Liver (tissue), 8 donors: ENCODE measurements at regions not wholly inside any gene's neighbourhood (a gene's known extent, or its start where the extent isn't known, plus 50 kb on each side); places are given as distances from the start of the nearest gene placed in this dataset.
"Not testable (repeated sequence)": the region's sequence is repeated elsewhere in the genome, so short reads cannot be mapped to it uniquely, and the experiment has no call there.

ENCODE experiments used
- DNase-seq: peaks from one replicate; pipeline ENCODE4 v3.0.0-alpha.2; 2017; ENCODE audit warnings: low spot score
- H3K27ac ChIP-seq, 2 donors: one replicate each; pipeline ENCODE4 v1.7.0; 2013; ENCODE audit warnings: inconsistent platforms in 2 of 2, low read length in 2 of 2, control low read depth in 1 of 2, low read depth in 1 of 2, mild to moderate bottlenecking in 1 of 2
- H3K27me3 ChIP-seq, 4 donors: one replicate each; pipeline versions ENCODE4 v1.6.1 to v1.7.0; 2013; ENCODE audit warnings: low read length in 3 of 4, inconsistent platforms in 1 of 4, mild to moderate bottlenecking in 1 of 4, moderate library complexity in 1 of 4; ENCODE audit not compliant: control insufficient read depth in 4 of 4, insufficient read depth in 4 of 4
- H3K36me3 ChIP-seq, 4 donors: one replicate each; pipeline versions ENCODE4 v1.6.1 to v1.7.0; 2013; ENCODE audit warnings: low read length in 3 of 4, mild to moderate bottlenecking in 3 of 4, low read depth in 1 of 4, moderate library complexity in 1 of 4; ENCODE audit not compliant: control insufficient read depth in 4 of 4, insufficient read depth in 3 of 4
- H3K4me1 ChIP-seq, 4 donors: one replicate each; pipeline versions ENCODE4 v1.6.1 to v1.7.0; 2013; ENCODE audit warnings: low read length in 3 of 4, mild to moderate bottlenecking in 3 of 4, moderate library complexity in 1 of 4; ENCODE audit not compliant: control insufficient read depth in 4 of 4, insufficient read depth in 4 of 4
- H3K4me3 ChIP-seq, 3 donors: one replicate each; pipeline versions ENCODE4 v1.6.1 to v1.7.0; 2013; ENCODE audit warnings: low read length in 3 of 3, control low read depth in 1 of 3, low read depth in 1 of 3, mild to moderate bottlenecking in 1 of 3
- H3K9ac ChIP-seq, 2 donors: one replicate each; pipeline ENCODE4 v1.7.0; 2013; ENCODE audit warnings: low read length in 2 of 2, mild to moderate bottlenecking in 2 of 2, moderate library complexity in 2 of 2, control low read depth in 1 of 2, low read depth in 1 of 2
- H3K9me3 ChIP-seq, 4 donors: one replicate each; pipeline versions ENCODE4 v1.6.1 to v1.7.0; 2013; ENCODE audit warnings: low read length in 3 of 4; ENCODE audit not compliant: control insufficient read depth in 4 of 4
- EGR1 ChIP-seq, 2 donors: IDR thresholded peaks; 2 replicates each; pipeline ENCODE4 v1.6.1; 2016 to 2018; ENCODE audit warnings: antibody characterized with exemption in 2 of 2, low read depth in 2 of 2
- FOXA2 ChIP-seq: IDR thresholded peaks from 2 replicates; pipeline ENCODE4 v1.6.1; 2016; ENCODE audit warnings: antibody characterized with exemption
- HNF4G ChIP-seq: IDR thresholded peaks from 2 replicates; pipeline ENCODE4 v1.6.1; 2016; ENCODE audit warnings: antibody characterized with exemption
- JUND ChIP-seq, 2 donors: IDR thresholded peaks; 2 replicates each; pipeline ENCODE4 v1.6.1; 2016; ENCODE audit warnings: antibody characterized with exemption in 2 of 2
- RAD21 ChIP-seq, 2 donors: IDR thresholded peaks; 2 replicates each; pipeline ENCODE4 v1.6.1; 2016; ENCODE audit warnings: antibody characterized with exemption in 2 of 2, mild to moderate bottlenecking in 2 of 2
- RXRA ChIP-seq, 2 donors: IDR thresholded peaks; 2 replicates each; pipeline ENCODE4 v1.6.1; 2017 to 2018; ENCODE audit warnings: antibody characterized with exemption in 2 of 2, mild to moderate bottlenecking in 1 of 2
- SP1 ChIP-seq: IDR thresholded peaks from 2 replicates; pipeline ENCODE4 v1.6.1; 2018; ENCODE audit warnings: antibody characterized with exemption, mild to moderate bottlenecking
- TAF1 ChIP-seq: conservative IDR thresholded peaks from 2 replicates; pipeline ENCODE4 v1.6.1; 2016; ENCODE audit warnings: antibody characterized with exemption, mild to moderate bottlenecking
- YY1 ChIP-seq: IDR thresholded peaks from 2 replicates; pipeline ENCODE4 v1.6.1; 2016; ENCODE audit warnings: antibody characterized with exemption, mild to moderate bottlenecking
- WGBS: extraction: QIAGEN DNeasy Blood & Tissue Kit; methylation state at CpG from one replicate; pipeline ENCODE4 v1.1.7; 2013; 5-methylcytosine and 5-hydroxymethylcytosine counted together
- TF ChIP-seq, protein P1 (sequence below): fragments of 150-350 bp; IDR thresholded peaks from 2 replicates; pipeline ENCODE4 v1.5.1; 2017; ENCODE audit warnings: improper control_type of control experiment, low read depth, low read length; ENCODE audit not compliant: missing input control
- TF ChIP-seq, protein P2 (sequence below): IDR thresholded peaks from 2 replicates; pipeline ENCODE4 v1.6.1; 2016; ENCODE audit warnings: antibody characterized with exemption, mild to moderate bottlenecking
- TF ChIP-seq, protein P3 (sequence below): IDR thresholded peaks from 2 replicates; pipeline ENCODE4 v1.6.1; 2016; ENCODE audit warnings: antibody characterized with exemption
- donor health status: healthy.
- donor health status: healthy.
- donor health status: healthy.
- donor health status: healthy.
- donor health status: healthy.

DNA sequence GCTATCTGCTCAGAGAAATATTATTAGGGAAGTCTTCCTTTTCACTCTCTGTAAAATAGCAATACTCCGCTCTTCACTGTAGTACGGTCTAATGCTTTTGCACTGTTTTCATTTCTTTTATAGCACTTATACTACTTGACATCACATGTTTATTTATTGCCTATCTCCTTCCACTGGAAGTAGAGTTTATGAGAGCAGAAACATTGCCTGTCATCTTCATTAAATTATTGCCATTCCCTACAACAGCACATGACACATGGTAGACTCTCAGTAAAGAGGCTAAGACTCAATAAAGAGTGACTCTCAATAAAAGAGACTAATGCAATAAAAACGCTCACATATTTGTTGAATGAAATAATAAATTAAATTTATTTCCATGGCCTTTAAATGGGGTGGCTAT, 241.3 kb upstream of the MAGEC2 start:
- TF ChIP-seq FOXA2 (no peak), TAF1 (no peak), RAD21 (IDR thresholded peaks at IDR 0.05) (no peak)
- H3K27ac ChIP-seq = no peak overlapping the region
- no peaks in the 10 kb centered on the region for H3K27me3 ChIP-seq
- H3K9ac ChIP-seq = no peak overlapping the region
- WGBS = 86% methylated on average over 3 of the region's 3 CpGs
- no peaks in the 10 kb centered on the region for H3K4me1 ChIP-seq
- no peak overlapping the region for H3K4me3 ChIP-seq
- H3K36me3 ChIP-seq = no peaks in the 10 kb centered on the region
- no peaks in the 10 kb centered on the region for H3K9me3 ChIP-seq
- no peak for DNase-seq

DNA sequence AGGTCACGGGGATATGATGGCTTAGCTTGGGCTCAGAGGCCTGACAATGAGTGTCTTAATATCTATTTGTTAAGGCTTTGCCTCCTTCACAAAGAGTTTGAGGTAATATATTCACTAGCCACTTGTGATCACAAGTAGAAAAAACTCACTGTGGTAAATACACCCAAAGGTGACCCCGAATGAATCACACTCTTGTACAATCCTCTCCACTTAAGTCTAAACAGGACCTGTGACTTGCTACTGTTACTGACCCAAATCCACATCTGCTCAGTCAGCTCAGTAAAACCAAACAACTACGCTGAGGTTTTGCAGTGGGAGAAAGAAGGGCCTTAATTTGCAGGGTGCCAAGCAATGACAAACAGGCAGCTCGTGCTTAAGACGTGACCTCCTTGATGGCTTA, 223.8 kb upstream of the MAGEC2 start:
- no peaks in the 10 kb centered on the region for H3K4me1 ChIP-seq
- no peak for TF ChIP-seq SP1
- TF ChIP-seq RXRA (IDR thresholded peaks at IDR 0.05) = no peak
- TF ChIP-seq, protein P1, sequence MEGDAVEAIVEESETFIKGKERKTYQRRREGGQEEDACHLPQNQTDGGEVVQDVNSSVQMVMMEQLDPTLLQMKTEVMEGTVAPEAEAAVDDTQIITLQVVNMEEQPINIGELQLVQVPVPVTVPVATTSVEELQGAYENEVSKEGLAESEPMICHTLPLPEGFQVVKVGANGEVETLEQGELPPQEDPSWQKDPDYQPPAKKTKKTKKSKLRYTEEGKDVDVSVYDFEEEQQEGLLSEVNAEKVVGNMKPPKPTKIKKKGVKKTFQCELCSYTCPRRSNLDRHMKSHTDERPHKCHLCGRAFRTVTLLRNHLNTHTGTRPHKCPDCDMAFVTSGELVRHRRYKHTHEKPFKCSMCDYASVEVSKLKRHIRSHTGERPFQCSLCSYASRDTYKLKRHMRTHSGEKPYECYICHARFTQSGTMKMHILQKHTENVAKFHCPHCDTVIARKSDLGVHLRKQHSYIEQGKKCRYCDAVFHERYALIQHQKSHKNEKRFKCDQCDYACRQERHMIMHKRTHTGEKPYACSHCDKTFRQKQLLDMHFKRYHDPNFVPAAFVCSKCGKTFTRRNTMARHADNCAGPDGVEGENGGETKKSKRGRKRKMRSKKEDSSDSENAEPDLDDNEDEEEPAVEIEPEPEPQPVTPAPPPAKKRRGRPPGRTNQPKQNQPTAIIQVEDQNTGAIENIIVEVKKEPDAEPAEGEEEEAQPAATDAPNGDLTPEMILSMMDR = no peak
- TF ChIP-seq, protein P2, sequence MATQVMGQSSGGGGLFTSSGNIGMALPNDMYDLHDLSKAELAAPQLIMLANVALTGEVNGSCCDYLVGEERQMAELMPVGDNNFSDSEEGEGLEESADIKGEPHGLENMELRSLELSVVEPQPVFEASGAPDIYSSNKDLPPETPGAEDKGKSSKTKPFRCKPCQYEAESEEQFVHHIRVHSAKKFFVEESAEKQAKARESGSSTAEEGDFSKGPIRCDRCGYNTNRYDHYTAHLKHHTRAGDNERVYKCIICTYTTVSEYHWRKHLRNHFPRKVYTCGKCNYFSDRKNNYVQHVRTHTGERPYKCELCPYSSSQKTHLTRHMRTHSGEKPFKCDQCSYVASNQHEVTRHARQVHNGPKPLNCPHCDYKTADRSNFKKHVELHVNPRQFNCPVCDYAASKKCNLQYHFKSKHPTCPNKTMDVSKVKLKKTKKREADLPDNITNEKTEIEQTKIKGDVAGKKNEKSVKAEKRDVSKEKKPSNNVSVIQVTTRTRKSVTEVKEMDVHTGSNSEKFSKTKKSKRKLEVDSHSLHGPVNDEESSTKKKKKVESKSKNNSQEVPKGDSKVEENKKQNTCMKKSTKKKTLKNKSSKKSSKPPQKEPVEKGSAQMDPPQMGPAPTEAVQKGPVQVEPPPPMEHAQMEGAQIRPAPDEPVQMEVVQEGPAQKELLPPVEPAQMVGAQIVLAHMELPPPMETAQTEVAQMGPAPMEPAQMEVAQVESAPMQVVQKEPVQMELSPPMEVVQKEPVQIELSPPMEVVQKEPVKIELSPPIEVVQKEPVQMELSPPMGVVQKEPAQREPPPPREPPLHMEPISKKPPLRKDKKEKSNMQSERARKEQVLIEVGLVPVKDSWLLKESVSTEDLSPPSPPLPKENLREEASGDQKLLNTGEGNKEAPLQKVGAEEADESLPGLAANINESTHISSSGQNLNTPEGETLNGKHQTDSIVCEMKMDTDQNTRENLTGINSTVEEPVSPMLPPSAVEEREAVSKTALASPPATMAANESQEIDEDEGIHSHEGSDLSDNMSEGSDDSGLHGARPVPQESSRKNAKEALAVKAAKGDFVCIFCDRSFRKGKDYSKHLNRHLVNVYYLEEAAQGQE = no peak
- TF ChIP-seq JUND (IDR thresholded peaks at IDR 0.05) = no peak
- no peak for TF ChIP-seq YY1
- TF ChIP-seq, protein P3, sequence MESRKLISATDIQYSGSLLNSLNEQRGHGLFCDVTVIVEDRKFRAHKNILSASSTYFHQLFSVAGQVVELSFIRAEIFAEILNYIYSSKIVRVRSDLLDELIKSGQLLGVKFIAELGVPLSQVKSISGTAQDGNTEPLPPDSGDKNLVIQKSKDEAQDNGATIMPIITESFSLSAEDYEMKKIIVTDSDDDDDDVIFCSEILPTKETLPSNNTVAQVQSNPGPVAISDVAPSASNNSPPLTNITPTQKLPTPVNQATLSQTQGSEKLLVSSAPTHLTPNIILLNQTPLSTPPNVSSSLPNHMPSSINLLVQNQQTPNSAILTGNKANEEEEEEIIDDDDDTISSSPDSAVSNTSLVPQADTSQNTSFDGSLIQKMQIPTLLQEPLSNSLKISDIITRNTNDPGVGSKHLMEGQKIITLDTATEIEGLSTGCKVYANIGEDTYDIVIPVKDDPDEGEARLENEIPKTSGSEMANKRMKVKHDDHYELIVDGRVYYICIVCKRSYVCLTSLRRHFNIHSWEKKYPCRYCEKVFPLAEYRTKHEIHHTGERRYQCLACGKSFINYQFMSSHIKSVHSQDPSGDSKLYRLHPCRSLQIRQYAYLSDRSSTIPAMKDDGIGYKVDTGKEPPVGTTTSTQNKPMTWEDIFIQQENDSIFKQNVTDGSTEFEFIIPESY = no peak
- no peak for TF ChIP-seq TAF1
- no peak for TF ChIP-seq EGR1 (IDR thresholded peaks at IDR 0.05; ENCODE audit: low read depth in 2 of 2)
- no peak for TF ChIP-seq HNF4G
- WGBS = 81% methylated on average over 5 of the region's 5 CpGs
- no peaks in the 10 kb centered on the region for H3K36me3 ChIP-seq
- H3K9ac ChIP-seq = no peak overlapping the region
- no peak for DNase-seq
- H3K9me3 ChIP-seq = no peaks in the 10 kb centered on the region
- H3K27me3 ChIP-seq = no peaks in the 10 kb centered on the region
- no peak overlapping the region for H3K27ac ChIP-seq
- no peak overlapping the region for H3K4me3 ChIP-seq

DNA sequence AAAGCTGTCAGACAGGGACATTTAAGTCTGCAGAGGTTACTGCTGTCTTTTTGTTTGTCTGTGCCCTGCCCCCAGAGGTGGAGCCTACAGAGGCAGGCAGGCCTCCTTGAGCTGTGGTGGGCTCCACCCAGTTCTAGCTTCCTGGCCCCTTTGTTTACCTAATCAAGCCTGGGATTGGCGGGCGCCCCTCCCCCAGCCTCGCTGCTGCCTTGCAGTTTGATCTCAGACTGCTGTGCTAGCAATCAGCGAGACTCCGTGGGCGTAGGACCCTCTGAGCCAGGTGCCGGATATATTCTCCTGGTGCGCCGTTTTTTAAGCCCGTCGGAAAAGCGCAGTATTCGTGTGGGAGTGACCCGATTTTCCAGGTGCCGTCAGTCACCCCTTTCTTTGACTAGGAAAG, 185.9 kb upstream of the MAGEC2 start:
- not testable (repeated sequence) for H3K4me3 ChIP-seq, DNase-seq, H3K27ac ChIP-seq, H3K9me3 ChIP-seq, H3K27me3 ChIP-seq, H3K9ac ChIP-seq, H3K36me3 ChIP-seq, H3K4me1 ChIP-seq
- 86% methylated on average over 13 of the region's 15 CpGs for WGBS
